ENCODE measurements at regions not wholly inside any gene's neighbourhood (a gene's known extent, or its start where the extent isn't known, plus 50 kb on each side); places are given as distances from the start of the nearest gene placed in this dataset.

GRCh38 chr18:76578571-76579300 is 83.7 kb upstream of the ZNF516 start:
- no peak overlapping the region for H3K4me3 ChIP-seq (ENCODE audit: insufficient read depth, low read depth, low read length)
- H3K23ac ChIP-seq (ENCODE audit: low read depth, low read length) = no peak overlapping the region
- H3K14ac ChIP-seq (replicated peaks; ENCODE audit: low read depth, low read length) = no peak overlapping the region
- peak overlapping the region; percentile 73 for H2AFZ ChIP-seq (replicated peaks; ENCODE audit: low read length, poor library complexity)
- peaks cover 8% of the 10 kb centered on the region for H3K27me3 ChIP-seq (ENCODE audit: control insufficient read depth, insufficient read depth, low read length)
- intact Hi-C loops (cut with micrococcal nuclease) (no loop called here), in situ Hi-C loops (cut with MboI; ENCODE audit: low sequenced_read_pairs) (no loop called here), dilution Hi-C loops (cut with HindIII; ENCODE audit: low sequenced_read_pairs, unreplicated experiment) (no loop called here)
- H3K18ac ChIP-seq (ENCODE audit: low read depth, low read length) = no peak overlapping the region
- no peaks in the 10 kb centered on the region; the same call in 1 of the 2 replicates for H3K9me1 ChIP-seq (ENCODE audit: insufficient read depth, low read length)
- no peaks in the 10 kb centered on the region for H3K79me1 ChIP-seq (ENCODE audit: low read depth in 1 of 2, low read length in 2 of 2)
- ChIA-PET POLR2A (ENCODE audit: unreplicated experiment) (interaction anchor here (0.6 kb wide), 1 partner anchor 36 kb away, joined by 3 read pairs; no protein-coding TSS in a partner anchor), CTCF (no interaction called here)
- no peak overlapping the region for H3K27ac ChIP-seq (ENCODE audit: insufficient read depth, low read length)
- H2BK120ac ChIP-seq (ENCODE audit: low read depth, low read length) = no peak overlapping the region
- no peaks in the 10 kb centered on the region; the same call in 1 of the 2 replicates for H3K4me1 ChIP-seq (ENCODE audit: control insufficient read depth, insufficient read depth, low read length)
- DNase-seq (no peak), ATAC-seq (ENCODE audit: low read depth) (peak; percentile 44; the same call in 1 of the 2 replicates)
- no peak overlapping the region for H2BK20ac ChIP-seq (ENCODE audit: low read depth, low read length)
- H3K4me2 ChIP-seq (ENCODE audit: low read depth, low read length) = no peak overlapping the region
- no peaks in the 10 kb centered on the region for H3K36me3 ChIP-seq (ENCODE audit: control insufficient read depth, insufficient read depth, low read length)
- no peak overlapping the region for H4K8ac ChIP-seq (ENCODE audit: low read depth in 2 of 2, low read length in 2 of 2)
- H4K20me1 ChIP-seq (ENCODE audit: insufficient read depth, low read length) = no peaks in the 10 kb centered on the region
- 36% methylated on average over 8 of the region's 39 CpGs; no CpG with 5 or more reads in 1 of the 2 experiments for WGBS, 2 experiments (ENCODE audit: extremely low coverage in 2 of 2, insufficient read length in 1 of 2)
- no peak overlapping the region for H3K9ac ChIP-seq (ENCODE audit: low read depth, low read length)
- TF ChIP-seq SMC3 (IDR thresholded peaks at IDR 0.05; ENCODE audit: low read depth, low read length) (no peak), BHLHE40 (IDR thresholded peaks at IDR 0.05; ENCODE audit: low read depth, low read length) (no peak), USF2 (IDR thresholded peaks at IDR 0.05; ENCODE audit: low read depth, low read length) (no peak), POLR2A (IDR thresholded peaks at IDR 0.05; ENCODE audit: low read depth, low read length) (no peak), RFX5 (IDR thresholded peaks at IDR 0.05; ENCODE audit: low read depth, low read length) (no peak), CEBPB (IDR thresholded peaks at IDR 0.05; ENCODE audit: low read depth, low read length) (no peak), FOS (IDR thresholded peaks at IDR 0.05; ENCODE audit: low read depth, low read length) (no peak), RAD21 (IDR thresholded peaks at IDR 0.05; ENCODE audit: low read length) (no peak), RCOR1 (IDR thresholded peaks at IDR 0.05; ENCODE audit: insufficient replicate concordance, low read length) (no peak), NFE2L2 (IDR thresholded peaks at IDR 0.05; ENCODE audit: low read depth, low read length) (no peak), CHD1 (IDR thresholded peaks at IDR 0.05; ENCODE audit: low read depth, low read length) (no peak), MAFK (IDR thresholded peaks at IDR 0.05; ENCODE audit: low read depth, low read length) (no peak), MXI1 (IDR thresholded peaks at IDR 0.05; ENCODE audit: borderline replicate concordance, low read depth, low read length) (no peak), ELK1 (IDR thresholded peaks at IDR 0.05; ENCODE audit: borderline replicate concordance, low read depth, low read length) (no peak), MAZ (IDR thresholded peaks at IDR 0.05; ENCODE audit: borderline replicate concordance, low read depth, low read length) (no peak)
- TF ChIP-seq, protein P1, sequence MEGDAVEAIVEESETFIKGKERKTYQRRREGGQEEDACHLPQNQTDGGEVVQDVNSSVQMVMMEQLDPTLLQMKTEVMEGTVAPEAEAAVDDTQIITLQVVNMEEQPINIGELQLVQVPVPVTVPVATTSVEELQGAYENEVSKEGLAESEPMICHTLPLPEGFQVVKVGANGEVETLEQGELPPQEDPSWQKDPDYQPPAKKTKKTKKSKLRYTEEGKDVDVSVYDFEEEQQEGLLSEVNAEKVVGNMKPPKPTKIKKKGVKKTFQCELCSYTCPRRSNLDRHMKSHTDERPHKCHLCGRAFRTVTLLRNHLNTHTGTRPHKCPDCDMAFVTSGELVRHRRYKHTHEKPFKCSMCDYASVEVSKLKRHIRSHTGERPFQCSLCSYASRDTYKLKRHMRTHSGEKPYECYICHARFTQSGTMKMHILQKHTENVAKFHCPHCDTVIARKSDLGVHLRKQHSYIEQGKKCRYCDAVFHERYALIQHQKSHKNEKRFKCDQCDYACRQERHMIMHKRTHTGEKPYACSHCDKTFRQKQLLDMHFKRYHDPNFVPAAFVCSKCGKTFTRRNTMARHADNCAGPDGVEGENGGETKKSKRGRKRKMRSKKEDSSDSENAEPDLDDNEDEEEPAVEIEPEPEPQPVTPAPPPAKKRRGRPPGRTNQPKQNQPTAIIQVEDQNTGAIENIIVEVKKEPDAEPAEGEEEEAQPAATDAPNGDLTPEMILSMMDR (conservative IDR thresholded peaks at IDR 0.05; ENCODE audit: low read depth, low read length) = no peak
- H2BK15ac ChIP-seq (ENCODE audit: low read depth, low read length) = no peak overlapping the region
- no peaks in the 10 kb centered on the region for H3K9me3 ChIP-seq (ENCODE audit: control insufficient read depth, insufficient read depth, low read length)
- no peak overlapping the region for H2BK5ac ChIP-seq (ENCODE audit: low read depth, low read length, poor library complexity, severe bottlenecking)
- BruUV-seq (replicated peaks) = no TSS peak
- H4K5ac ChIP-seq (ENCODE audit: low read depth, low read length) = no peak overlapping the region
- peak overlapping the region; percentile 6 for H2AK9ac ChIP-seq (replicated peaks; ENCODE audit: low read depth, low read length, poor library complexity)
- H3K4ac ChIP-seq (ENCODE audit: low read depth, low read length) = no peak overlapping the region
- no peak overlapping the region for H3K56ac ChIP-seq (ENCODE audit: extremely low read depth, insufficient read depth, low read length)
- H4K91ac ChIP-seq (ENCODE audit: insufficient read depth, low read depth, low read length) = no peak overlapping the region
- no peak overlapping the region for H2AK5ac ChIP-seq (ENCODE audit: low read depth, low read length)

All from IMR-90 (cell line).